Choroid plexus epithelial cell (primary cell): ENCODE measurements at regions not wholly inside any gene's neighbourhood (a gene's known extent, or its start where the extent isn't known, plus 50 kb on each side); places are given as distances from the start of the nearest gene placed in this dataset.

Experiments
- DNase-seq: peaks from one replicate; pipeline ENCODE4 v3.0.0-alpha.2; 2010; ENCODE audit warnings: low read depth
- H3K4me3 ChIP-seq: 2 replicates; pipeline ENCODE4 v1.5.1; 2011; ENCODE audit warnings: low read depth, mild to moderate bottlenecking, control low read depth, low read length, moderate library complexity
- CTCF ChIP-seq: conservative IDR thresholded peaks from 2 replicates; pipeline ENCODE4 v1.5.1; 2011; ENCODE audit warnings: low read depth, mild to moderate bottlenecking, control low read depth, inconsistent platforms, low read length, moderate library complexity

- no peak for TF ChIP-seq CTCF
- peak; percentile 5 for DNase-seq
- H3K4me3 ChIP-seq = no peak overlapping the region
These were observed 653.7 kb upstream of the SEMA3D start for GRCh38 chr7:85840554-85840953.

- TF ChIP-seq CTCF = no peak
- no peak overlapping the region for H3K4me3 ChIP-seq
- DNase-seq = peak; percentile 50
These were observed 646.2 kb upstream of the SEMA3D start for GRCh38 chr7:85833066-85833465.

- no peak overlapping the region for H3K4me3 ChIP-seq
- no peak for DNase-seq
- TF ChIP-seq CTCF = no peak
These were observed 644.1 kb upstream of the SEMA3D start for GRCh38 chr7:85830982-85831381.

- no peak overlapping the region for H3K4me3 ChIP-seq
- peak; percentile 50 for TF ChIP-seq CTCF
- DNase-seq = peak; percentile 60
These were observed 643.1 kb upstream of the SEMA3D start for GRCh38 chr7:85829817-85830432.

- no peak overlapping the region for H3K4me3 ChIP-seq
- no peak for DNase-seq
- no peak for TF ChIP-seq CTCF
These were observed 642.3 kb upstream of the SEMA3D start for GRCh38 chr7:85829176-85829575.

- no peak for TF ChIP-seq CTCF
- H3K4me3 ChIP-seq = no peak overlapping the region
These were observed 641.8 kb upstream of the SEMA3D start for GRCh38 chr7:85828614-85829013.

GRCh38 chr7:85823396-85824080, 636.7 kb upstream of the SEMA3D start:
- no peak for DNase-seq
- H3K4me3 ChIP-seq = no peak overlapping the region
- TF ChIP-seq CTCF = no peak

More at GRCh38 chr7:85828614-85829013, 641.8 kb upstream of the SEMA3D start:
- DNase-seq = no peak
